ENCODE measurements at regions not wholly inside any gene's neighbourhood (a gene's known extent, or its start where the extent isn't known, plus 50 kb on each side); places are given as distances from the start of the nearest gene placed in this dataset.

GRCh38 chr3:166422556-166422955 is 585.3 kb upstream of the BCHE start:
- TF ChIP-seq CTCF (IDR thresholded peaks at IDR 0.05) (no peak), EZH2phosphoT487 (IDR thresholded peaks at IDR 0.05) (no peak)
